ENCODE measurements at regions not wholly inside any gene's neighbourhood (a gene's known extent, or its start where the extent isn't known, plus 50 kb on each side); places are given as distances from the start of the nearest gene placed in this dataset.

GRCh38 chr2:196224756-196225155, 53.4 kb upstream of the STK17B start:
- POLR2A ChIA-PET = no interaction called here
- TF ChIP-seq HDGF (IDR thresholded peaks at IDR 0.05; ENCODE audit: borderline replicate concordance) (no peak), CTBP1 (IDR thresholded peaks at IDR 0.05; ENCODE audit: borderline replicate concordance) (no peak), SP1 (IDR thresholded peaks at IDR 0.05) (no peak)
- TF ChIP-seq, protein P1, sequence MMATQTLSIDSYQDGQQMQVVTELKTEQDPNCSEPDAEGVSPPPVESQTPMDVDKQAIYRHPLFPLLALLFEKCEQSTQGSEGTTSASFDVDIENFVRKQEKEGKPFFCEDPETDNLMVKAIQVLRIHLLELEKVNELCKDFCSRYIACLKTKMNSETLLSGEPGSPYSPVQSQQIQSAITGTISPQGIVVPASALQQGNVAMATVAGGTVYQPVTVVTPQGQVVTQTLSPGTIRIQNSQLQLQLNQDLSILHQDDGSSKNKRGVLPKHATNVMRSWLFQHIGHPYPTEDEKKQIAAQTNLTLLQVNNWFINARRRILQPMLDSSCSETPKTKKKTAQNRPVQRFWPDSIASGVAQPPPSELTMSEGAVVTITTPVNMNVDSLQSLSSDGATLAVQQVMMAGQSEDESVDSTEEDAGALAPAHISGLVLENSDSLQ (IDR thresholded peaks at IDR 0.05) = no peak
- CTCF ChIA-PET = no interaction called here
- no peak for DNase-seq (ENCODE audit: extremely low spot score)

DNA sequence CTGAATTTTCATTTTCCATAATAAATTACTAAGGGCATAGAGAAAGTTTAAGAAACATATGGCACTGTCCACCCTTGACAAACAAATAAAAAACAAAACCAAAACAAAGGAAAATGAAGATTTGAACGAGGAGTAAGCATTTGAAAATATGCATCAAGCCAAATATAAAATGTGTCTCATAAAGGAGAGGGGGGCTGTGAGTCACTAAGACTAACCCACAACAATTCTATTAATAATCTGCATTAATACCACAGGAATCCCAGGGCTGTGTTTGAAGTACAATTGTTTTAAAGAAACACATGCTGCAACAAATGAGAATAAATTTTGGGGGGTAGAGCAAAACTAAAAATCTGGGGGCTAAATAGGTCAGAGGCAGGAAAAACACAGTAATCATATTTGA, 53.8 kb upstream of the STK17B start:
- TF ChIP-seq NFRKB (IDR thresholded peaks at IDR 0.05) (no peak), SUZ12 (IDR thresholded peaks at IDR 0.05) (no peak), FOXA1 (IDR thresholded peaks at IDR 0.05) (no peak), ZNF384 (IDR thresholded peaks at IDR 0.05) (no peak), SP1 (IDR thresholded peaks at IDR 0.05) (no peak)
- ChIA-PET POLR2A (no interaction called here), CTCF (no interaction called here)
- no peak for DNase-seq (ENCODE audit: extremely low spot score)

DNA sequence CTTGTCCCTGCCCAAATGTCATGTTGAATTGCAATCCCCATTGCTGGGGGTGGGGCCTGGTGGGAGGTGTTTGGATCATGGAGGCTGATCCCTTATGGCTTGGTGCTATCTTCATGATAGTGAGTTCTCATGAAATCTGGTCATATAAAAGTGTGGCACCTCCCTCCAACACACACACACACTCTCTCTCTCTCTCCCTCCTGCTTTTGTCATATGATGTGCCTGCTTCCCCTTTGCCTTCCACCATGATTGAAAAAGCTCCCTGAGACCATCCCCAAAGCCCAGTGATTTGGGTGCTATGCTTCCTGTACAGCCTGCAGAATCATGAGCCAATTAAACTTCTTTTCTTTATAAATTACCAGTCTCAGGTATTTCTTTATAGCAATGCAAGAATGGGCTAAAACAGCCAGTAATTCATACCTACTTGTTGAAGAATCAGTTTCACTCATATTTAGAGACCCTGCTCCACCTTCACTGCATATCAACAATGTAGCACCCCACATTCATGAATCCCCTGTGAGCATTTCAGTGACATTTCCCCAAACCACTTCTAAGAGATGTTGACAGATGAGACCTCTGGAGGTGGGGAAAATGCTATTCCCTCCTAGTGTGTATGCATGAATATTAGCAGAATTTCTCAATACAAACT, 54.8 kb upstream of the STK17B start:
- no peak for DNase-seq (ENCODE audit: extremely low spot score)
- TF ChIP-seq ARNT (IDR thresholded peaks at IDR 0.05) (no peak), FOXM1 (IDR thresholded peaks at IDR 0.05; ENCODE audit: borderline replicate concordance) (no peak), FOXK2 (IDR thresholded peaks at IDR 0.05) (no peak), SP1 (IDR thresholded peaks at IDR 0.05) (no peak), FOXA1 (IDR thresholded peaks at IDR 0.05) (no peak), NFRKB (IDR thresholded peaks at IDR 0.05) (no peak), ELF4 (IDR thresholded peaks at IDR 0.05) (no peak), TARDBP (IDR thresholded peaks at IDR 0.05) (no peak)
- TF ChIP-seq, protein P1 (IDR thresholded peaks at IDR 0.05) = no peak
- ChIA-PET POLR2A (no interaction called here), CTCF (no interaction called here)

GRCh38 chr2:196226707-196227065, 55.3 kb upstream of the STK17B start:
- DNase-seq (ENCODE audit: extremely low spot score) = no peak
- POLR2A ChIA-PET = no interaction called here
- CTCF ChIA-PET = no interaction called here
- TF ChIP-seq, protein P1 (IDR thresholded peaks at IDR 0.05) = no peak
- TF ChIP-seq LEF1 (IDR thresholded peaks at IDR 0.05; ENCODE audit: borderline replicate concordance) (no peak), HDGF (IDR thresholded peaks at IDR 0.05; ENCODE audit: borderline replicate concordance) (no peak), ARNT (IDR thresholded peaks at IDR 0.05) (no peak), TARDBP (IDR thresholded peaks at IDR 0.05) (no peak), SP1 (IDR thresholded peaks at IDR 0.05) (no peak), SUZ12 (IDR thresholded peaks at IDR 0.05) (no peak), NFRKB (IDR thresholded peaks at IDR 0.05) (no peak)

GRCh38 chr2:196229013-196229412, 57.6 kb upstream of the STK17B start:
- POLR2A ChIA-PET = no interaction called here
- CTCF ChIA-PET = no interaction called here
- no peak for DNase-seq (ENCODE audit: extremely low spot score)
- TF ChIP-seq ELF4 (IDR thresholded peaks at IDR 0.05) (no peak), TARDBP (IDR thresholded peaks at IDR 0.05) (no peak), FOXM1 (IDR thresholded peaks at IDR 0.05; ENCODE audit: borderline replicate concordance) (no peak), FOXA1 (IDR thresholded peaks at IDR 0.05) (no peak), ZNF384 (IDR thresholded peaks at IDR 0.05) (no peak), SUZ12 (IDR thresholded peaks at IDR 0.05) (no peak), SP1 (IDR thresholded peaks at IDR 0.05) (no peak), FOXK2 (IDR thresholded peaks at IDR 0.05) (no peak), HDGF (IDR thresholded peaks at IDR 0.05; ENCODE audit: borderline replicate concordance) (no peak), BHLHE40 (IDR thresholded peaks at IDR 0.05; ENCODE audit: borderline replicate concordance) (no peak)
- TF ChIP-seq, protein P1 (IDR thresholded peaks at IDR 0.05) = no peak

DNA sequence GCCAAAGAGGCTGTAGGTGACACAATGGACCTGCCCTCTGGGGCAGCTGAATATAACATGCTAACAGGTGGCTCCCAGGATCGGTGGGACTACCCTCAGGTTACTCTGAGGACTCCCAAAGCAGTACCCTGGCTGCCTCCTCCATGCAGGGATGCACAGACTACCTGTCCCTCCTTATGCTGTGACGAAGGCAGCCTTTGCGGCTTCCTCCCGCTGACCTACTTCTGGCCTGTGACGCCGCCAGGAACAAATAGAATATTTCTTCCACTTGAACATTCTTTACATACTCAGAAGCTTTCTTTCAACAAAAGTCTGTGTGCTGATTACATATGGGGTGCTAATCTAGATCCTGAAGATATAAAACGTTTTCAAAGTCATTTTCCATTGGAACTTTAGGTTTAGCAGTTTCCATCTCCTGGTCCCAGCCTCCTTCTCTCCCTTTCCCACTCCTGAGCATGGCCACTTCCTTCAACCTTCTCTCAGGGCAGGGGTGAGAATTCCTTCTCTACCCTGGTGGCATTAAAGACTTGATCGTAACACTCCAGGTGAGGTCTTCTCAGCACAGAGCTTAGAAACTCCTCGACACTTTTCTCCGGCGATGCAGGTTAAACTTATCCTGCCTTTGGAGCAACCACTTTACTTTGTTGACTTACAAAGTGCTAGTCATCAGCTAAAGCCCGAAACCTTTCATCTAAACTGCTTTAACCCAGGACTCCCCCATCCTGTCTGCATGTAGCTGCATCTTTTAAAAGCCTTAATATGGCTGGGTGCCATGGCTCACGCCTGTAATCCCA, 58.9 kb upstream of the STK17B start:
- ChIA-PET CTCF (no interaction called here), POLR2A (no interaction called here)
- DNase-seq (ENCODE audit: extremely low spot score) = no peak
- TF ChIP-seq SP1 (IDR thresholded peaks at IDR 0.05) (no peak), FOXA1 (IDR thresholded peaks at IDR 0.05) (no peak), LEF1 (IDR thresholded peaks at IDR 0.05; ENCODE audit: borderline replicate concordance) (no peak), NFRKB (IDR thresholded peaks at IDR 0.05) (no peak), ELF4 (IDR thresholded peaks at IDR 0.05) (no peak)
- TF ChIP-seq, protein P1 (IDR thresholded peaks at IDR 0.05) = no peak

Measured in HEK293T (cell line).